Peyer's patch (tissue), 4 donors: ENCODE measurements at regions not wholly inside any gene's neighbourhood (a gene's known extent, or its start where the extent isn't known, plus 50 kb on each side); places are given as distances from the start of the nearest gene placed in this dataset.

Experiments used
- CTCF ChIP-seq, 6 experiments: fragments of 450-650 bp in 4 of 6; fragments of 200-600 bp in 2 of 6; sonication (generic) in 1 of 6; IDR thresholded peaks; one replicate each; pipeline ENCODE4 v1.5.1; 2017 to 2019; ENCODE audit warnings: antibody characterized with exemption in 6 of 6, mild to moderate bottlenecking in 3 of 6, moderate library complexity in 1 of 6
- POLR2A ChIP-seq, 2 donors: fragments of 450-650 bp; IDR thresholded peaks; one replicate each; pipeline ENCODE4 v1.5.1; 2017; ENCODE audit warnings: antibody characterized with exemption in 2 of 2, mild to moderate bottlenecking in 2 of 2, moderate library complexity in 2 of 2

GRCh38 chr12:33669349-33669748 lies 229.7 kb upstream of the SYT10 start:
- no peak for TF ChIP-seq CTCF (IDR thresholded peaks at IDR 0.05)
- no peak for TF ChIP-seq POLR2A (IDR thresholded peaks at IDR 0.05)
